NCI-H2107 treated with DMSO at 0.1 percent for 48 hours (cell line): ENCODE measurements at regions not wholly inside any gene's neighbourhood (a gene's known extent, or its start where the extent isn't known, plus 50 kb on each side); places are given as distances from the start of the nearest gene placed in this dataset.
A peak's percentile ranks its signal among the peaks of the same experiment; 100 is the strongest.

ENCODE experiments used
- DNase-seq: peaks from one replicate; lab custom pipeline; 2025; ENCODE audit not compliant: unreplicated experiment; lab: John Stamatoyannopoulos, UW

DNA sequence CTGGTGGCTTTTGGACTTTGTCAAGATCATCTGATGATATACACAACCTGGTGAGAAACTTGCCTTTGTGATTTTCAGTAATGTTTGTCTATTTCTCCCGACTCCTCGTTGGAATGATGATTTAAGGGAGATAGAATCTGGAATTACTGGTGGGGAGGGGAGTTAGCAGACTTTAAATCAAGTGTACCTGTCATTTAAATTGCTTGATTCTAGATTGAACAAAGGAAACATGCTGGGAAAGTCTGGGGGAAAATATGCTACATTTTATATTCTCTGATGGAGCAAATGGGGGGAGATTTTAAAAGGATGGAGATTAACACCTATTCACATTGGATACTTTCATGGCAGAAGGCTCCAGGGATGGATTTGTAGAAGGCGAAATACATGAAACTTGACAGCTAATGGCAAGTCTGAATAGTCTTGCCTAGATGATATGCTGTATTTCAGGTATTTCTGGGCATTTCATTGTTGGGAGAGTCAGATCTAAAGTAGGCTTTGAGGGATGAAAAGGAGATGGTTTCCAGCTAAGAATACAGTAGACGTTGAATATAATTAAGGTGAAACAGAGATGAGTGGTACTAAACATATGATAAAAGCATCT is 189.1 kb upstream of the PDZRN3 start:
- DNase-seq, result no peak

DNA sequence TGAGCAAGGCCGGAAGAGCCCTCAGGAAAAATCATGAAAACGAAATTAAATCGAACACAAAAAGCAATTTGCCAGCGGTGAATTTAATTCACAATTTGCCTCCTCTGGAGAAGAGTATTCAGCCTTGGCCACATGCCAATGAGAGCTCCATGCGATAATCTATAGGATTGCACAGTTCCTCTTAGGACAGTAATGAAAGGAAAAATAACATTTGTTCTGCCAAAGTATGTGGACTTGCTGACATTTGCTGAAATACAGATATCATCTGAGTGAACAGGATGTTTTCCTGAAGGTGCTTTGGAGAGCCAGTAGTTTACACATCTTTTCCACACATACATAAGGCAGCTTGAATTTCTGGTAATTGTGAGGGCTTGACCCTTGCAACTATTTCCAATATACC is 188.6 kb upstream of the PDZRN3 start:
- DNase-seq, result no peak

DNA sequence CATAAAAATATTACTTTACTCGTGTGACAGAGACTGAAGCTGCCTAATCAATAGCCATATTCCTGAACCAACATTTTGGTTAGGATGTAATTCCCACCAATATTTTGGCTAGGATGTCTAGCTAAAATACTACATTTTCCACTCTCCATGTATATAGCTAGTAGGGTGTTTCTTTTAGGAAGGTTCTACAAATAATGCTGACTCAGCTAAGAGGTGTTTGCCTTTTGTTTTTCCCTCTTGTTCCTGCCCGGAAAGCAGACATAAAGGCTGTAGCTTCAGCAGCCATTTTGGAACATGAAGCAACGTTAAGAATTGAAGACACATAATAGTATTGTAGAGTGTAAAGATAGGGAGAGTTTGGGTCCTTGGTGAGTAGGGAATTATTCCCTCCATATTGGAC is 187.3 kb upstream of the PDZRN3 start:
- no peak for DNase-seq

DNA sequence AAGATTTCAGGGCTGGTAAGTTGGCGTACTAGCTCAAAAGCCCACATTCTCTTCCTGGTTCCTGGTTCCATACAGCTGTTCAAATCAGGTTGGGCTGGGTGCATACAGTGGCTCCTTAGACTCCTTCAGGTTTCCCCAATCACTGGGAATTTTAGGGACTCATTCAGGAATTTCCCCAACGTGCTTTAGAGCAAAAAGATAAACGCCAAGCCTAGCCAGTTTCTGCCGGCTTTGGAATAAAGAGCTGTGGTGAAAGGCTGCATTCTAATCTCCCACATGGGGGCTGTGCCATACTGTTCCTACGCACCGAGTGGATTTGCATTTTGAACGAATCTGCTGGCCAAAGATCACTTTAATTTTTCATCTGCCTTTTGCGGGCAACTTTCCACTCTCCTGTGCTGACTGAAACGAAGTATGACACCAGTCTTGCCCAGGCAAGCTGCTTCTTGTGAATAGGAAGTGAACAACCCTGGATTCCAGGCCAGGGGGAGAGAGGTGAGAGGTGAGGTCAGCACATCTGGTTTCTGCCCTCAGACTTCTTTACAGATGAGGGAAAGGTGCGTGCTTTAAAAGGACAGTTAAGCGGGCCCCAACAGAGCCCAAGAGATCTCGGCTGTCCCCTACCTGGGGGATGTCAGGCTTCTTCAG is 184.2 kb upstream of the PDZRN3 start:
- DNase-seq, result no peak

DNA sequence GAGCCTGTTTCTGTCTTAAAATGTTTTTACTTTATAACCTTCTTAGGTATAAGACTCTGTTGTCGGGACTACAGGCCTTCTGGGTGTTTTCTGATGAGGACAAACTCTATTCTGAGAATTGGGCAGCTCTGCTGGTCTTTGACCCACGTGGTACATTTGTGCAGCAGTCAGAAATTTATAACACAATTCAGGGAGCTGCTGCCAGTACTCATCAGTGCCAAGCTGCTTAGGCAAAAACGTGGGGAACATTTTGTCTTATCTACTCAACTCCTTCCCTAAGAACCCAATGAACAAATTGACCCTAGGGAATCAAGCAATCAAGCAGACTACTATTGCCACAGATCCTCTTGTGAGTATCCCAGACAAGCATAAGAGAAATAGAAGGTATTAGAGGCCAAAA is 180.7 kb upstream of the PDZRN3 start:
- DNase-seq, result no peak

DNA sequence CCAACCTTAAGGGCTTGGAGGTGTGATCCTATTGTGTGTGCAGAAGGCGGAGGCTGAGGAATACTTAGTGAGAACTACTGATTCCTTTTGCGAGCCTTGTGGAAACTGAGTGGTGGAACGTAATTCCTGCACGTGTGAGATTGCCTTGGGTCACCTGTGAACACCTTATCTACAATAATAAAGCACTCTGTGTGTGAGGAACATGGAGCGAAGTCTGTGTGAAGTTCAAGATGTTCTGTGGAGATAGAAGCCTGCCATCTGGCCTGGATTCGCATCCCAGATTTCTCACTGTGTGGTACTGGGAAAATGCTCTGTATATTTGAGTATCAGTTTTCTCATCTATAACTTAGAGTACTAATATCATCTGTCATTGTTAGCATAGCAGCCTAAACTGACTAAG is 179.5 kb upstream of the PDZRN3 start:
- DNase-seq, result no peak

DNA sequence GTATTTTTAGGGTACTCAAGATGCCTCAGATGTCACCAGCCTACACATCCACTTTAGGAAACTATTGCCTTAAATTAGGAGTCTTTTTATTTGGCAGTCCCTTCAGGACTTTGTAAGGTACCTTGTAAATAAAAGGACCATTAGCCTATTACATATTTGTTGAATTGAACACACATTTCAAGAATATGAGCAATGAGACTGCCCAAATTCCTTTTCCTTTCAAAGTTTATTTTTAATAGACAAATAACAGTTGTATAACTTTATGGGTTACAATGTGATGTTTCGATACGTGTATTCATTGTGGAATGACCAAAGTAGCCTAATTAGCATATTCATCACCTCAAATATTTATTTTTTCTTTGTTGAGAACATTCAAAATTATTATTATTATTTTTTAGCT is 176.7 kb upstream of the PDZRN3 start:
- no peak for DNase-seq

DNA sequence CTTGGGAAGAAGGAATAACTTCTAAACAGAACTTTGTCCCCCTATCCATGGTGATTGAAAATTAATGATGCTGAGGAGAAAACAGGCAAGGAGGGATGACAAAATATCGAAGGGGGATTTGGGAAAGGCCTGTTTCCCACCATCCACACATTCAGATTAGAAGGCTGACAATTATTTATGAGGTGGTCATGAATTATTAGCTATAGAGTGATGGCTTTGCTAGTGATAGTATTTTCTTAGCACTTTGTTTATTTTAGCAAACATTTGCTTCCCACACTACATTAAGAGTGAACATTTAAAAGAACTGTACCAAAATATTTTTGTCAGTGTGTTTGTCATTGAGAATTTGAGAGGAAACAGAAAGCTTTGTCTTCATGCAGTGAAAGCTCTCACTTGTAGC is 172.6 kb upstream of the PDZRN3 start:
- DNase-seq, result no peak

DNA sequence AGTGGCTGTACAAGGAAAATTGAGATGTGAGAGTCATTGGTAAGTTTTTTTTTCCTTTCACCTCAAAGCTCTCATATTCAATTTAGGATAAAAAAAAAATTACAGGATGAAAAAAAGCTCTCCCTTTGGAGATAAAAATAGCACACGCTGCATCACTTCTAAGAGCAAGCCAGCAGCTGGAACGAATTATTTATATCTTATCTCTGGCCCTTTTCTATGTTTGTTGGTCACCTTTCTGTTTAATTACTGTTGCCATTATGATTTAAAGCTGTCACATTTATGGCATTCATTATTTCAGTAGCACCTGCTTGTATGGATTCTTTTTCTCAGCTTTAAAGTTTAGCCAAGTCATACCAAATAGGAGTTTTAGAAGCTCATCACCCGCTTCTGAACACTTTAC is 171.6 kb upstream of the PDZRN3 start:
- DNase-seq, result peak; percentile 24

DNA sequence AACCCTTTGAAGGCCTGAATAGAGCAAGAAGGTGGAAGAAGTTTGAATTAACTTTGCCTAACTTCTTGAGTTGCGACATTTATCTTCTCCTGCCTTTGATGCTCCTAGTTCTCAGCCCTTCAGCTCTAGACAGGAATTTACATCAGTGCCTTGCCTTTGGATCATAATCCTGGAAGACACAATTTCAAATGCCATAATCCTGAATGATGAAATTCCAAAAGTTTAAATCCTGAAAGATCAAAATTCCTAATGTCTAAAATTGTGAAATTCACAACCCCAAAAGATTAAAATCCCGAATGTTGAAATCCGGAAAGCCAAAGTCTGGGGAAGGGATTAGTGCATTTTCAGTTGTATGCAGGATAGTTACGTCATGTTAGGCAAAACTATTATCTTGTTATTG is 166.6 kb upstream of the PDZRN3 start:
- DNase-seq, result no peak

DNA sequence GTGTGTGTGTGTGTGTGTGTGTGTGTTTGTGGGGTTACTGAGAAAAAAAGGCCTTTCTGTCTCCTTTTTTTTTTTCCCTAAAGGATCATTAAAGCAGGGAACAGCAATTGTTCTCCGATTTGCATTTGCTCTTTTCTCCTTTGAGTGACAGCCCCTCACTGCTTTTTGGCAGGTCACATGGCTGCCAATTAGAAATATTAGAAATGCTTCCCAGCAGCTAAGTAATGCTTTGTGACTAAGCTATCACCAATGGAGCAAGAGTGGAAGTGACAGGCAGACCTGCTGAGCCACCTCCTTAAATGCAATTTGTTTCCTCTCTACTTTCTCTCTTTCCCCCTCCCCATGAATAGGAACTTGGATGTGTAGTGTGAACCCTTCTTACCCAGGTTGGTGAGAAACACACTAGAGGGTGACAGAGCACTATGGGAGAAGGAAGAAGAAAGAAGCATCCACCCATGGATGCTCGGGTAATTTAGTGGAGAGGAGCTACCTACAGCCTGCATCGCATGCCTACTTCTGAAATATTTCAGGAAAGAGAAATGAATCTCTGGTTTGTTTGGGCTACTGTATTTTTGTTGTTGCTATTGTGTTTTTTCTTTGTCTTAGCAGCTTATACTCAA is 165.2 kb upstream of the PDZRN3 start:
- DNase-seq, result no peak

DNA sequence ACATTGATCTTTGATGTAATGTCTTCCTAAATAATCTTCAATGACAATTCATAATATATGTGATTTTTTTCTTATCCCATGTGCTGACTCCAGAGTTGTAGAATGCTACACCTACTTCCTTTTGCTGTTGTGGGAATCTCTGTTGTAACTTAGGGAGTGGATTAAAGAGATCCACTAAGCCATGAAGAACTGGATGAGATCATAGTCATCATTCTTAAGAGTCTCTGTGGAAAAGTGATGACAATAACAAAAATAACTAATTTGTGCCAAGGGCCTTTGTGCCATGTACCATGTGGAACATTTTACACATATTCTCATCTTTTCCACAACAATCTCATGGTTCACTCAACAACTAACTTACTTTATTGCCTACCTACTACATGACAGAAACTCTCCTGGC is 162.9 kb upstream of the PDZRN3 start:
- DNase-seq, result no peak

DNA sequence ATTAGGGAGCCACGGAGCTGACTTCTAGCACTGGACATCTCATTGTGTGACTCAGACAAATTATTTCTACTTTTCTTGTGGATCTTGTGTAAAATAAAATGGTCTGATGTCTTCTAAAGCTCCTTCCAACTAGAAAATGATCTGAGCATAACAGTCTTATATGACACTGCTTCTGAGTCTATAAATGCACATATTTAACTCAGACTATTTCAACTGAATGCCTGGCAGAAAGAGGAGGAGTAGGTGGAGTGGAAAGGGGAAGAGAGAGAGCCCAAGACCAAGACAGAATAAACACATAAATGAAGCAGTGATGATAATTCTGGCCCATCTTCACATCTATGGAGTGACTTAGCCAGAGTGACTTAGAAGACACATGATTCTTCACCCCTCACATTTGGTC is 162.3 kb upstream of the PDZRN3 start:
- no peak for DNase-seq

DNA sequence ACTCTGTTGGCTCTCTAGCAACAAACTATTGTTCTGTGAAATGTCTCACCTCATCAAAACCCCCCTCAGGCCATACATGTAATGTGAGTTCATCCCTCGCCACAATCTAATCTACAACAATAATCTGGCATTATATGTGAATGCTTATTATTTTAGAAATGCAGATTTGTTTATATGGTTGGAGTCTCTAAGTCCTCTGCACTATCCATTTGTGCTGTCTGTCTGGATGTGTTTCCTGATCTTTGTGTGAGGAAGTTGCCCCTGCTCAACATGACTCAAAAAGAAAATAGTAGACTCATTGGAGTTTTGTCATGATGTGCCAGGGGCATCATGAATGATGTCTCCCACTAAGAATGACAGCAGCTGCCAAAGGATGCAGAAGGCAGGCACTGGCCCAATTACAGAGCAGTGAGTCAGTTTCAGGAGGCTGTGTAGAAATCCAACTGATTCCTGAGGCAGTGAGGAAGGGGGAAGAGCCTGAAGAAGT is 161.6 kb upstream of the PDZRN3 start:
- DNase-seq, result no peak

DNA sequence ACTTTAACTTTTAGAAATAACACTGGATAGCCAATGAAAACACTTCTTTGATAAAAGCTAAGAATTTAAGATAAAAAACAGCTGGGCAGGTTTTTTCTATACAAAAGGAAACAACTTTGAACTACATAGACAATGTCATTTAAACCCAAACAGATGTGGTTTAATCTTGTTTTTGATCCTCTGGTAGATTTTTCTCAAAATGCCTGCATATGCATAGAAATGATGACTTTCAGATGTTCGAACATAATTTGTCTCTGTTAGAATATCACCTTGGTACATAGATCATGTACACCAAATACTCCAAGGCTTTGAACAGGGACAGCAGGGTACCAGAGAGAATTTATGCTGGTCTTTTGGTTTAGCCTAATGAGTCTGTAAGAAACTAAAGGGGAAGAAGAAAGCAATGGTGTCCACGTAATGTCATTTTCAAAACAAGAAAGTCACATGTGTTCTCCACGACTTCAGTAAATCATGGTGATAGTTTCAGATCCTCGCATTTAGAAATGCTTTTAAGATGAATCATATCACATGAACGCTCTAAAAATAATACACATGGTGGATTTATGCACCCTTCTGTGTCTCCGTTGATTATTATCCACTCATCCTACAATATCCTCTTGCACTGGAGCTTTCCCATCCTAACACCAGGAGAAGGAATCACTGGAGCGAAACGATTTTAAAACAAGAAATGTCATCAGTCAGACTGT is 160.1 kb upstream of the PDZRN3 start:
- DNase-seq, result no peak

DNA sequence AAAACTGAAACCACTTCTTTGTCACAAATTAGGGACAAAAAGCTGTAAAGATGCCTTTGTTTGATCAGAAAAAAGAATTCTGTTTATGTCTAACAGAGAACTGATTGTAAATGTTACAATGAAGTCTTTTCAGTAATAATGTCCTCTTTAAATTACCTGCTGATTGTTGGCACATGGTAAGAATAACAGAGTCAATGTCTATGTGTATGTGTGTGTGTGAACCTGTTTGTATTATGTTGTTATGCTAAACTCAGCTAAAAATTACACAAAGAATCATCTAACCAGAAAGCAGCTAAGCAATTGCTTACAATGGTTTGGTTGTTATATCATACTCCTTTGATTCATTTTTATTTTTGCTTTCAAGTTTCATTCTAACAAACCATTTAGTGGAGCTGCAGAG is 159.1 kb upstream of the PDZRN3 start:
- DNase-seq, result no peak

DNA sequence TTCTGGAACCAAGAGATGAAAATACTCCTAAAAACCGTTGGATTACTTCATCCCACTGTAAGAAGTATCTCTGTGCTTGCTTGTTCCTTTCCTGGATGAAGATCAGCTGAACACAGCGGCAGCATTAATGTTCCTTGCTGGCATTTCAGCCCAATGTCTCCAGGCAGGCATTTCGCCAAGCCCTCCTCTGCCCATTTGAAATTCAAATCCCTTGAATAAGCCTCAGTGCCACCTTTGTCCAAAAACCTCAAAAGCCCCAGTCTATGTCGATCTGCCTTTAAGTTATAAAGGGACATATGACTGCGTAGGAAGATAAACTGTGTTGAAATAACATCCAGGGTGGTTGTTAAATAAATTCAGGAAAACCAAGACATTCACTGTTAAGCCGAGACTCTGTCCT is 156.8 kb upstream of the PDZRN3 start:
- no peak for DNase-seq

DNA sequence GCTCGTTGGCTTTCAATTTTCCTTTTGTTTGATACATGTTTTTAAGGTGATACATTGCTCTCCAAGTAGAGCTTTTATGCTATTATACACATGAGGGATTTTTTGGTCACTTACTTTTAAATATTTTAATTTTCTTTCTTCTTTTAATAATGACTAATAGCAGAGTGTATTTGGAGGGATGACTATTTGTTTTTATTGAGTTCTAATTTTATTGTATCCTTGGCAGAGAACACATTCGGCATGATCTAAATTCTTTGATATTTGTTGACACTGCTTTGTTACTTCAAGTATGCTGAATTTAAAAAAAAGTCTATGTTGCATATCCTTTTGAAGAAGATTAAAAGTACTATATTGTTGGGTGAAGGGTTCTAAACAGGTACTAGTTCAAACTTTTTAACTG is 149.9 kb upstream of the PDZRN3 start:
- DNase-seq, result no peak

DNA sequence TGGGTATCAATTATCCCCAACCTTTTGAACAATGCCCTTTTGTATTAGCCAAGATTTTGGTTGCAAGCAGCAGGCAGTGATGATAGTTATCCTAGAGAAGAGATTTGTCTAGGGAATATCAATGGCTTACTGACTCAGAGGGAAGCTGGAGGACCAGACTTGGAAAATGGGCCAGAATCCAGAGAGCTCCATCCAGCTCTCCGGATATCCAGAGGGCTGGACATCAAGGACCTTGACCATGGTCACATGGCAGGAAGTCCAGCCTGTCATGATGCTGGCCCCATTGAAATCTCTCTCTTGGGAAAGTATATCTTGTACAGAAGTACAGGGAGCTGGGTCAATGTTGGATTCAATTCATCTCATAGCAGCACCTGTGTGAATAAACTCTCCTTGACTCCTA is 148.5 kb upstream of the PDZRN3 start:
- DNase-seq, result no peak

DNA sequence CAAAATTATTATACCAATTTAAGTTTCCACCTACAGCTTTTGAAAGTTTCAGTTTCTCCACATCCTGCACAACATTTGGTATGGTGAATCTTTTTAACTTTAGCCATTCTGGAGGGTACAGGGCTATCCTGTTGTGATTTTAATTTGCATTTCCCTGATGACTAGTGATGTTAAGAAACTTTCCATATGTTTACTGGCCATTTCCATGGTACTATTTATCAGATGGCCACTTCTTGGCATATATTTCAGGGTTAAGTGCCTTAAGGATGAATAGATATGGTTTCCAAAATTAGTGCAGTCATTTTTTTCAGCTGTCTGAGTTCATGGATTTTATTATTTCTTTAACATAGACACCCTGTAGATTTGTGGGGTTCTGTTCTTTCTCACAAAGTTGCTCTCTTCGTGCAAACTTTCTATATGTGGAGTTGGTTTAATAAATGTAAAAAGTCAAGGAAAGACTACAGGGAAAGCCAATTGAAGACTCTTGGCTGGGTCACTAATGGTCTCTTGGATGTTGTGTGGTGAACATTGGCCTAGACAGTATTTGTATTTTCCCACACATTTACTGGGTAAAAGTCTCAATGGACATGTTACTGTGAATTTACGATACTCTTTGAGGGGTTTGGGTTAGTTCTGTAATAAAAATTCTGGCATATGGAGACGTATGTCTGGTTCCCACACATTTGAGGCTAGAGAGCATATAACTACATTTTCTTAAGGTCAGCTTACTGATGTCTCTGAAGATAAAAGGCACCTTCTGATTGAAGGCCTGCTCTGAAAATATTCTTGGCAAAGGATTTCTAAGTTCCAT is 147.5 kb upstream of the PDZRN3 start:
- DNase-seq, result no peak
